NT2/D1 (cell line): ENCODE measurements at regions not wholly inside any gene's neighbourhood (a gene's known extent, or its start where the extent isn't known, plus 50 kb on each side); places are given as distances from the start of the nearest gene placed in this dataset.

Experiments
- DNase-seq: peaks from one replicate; pipeline ENCODE4 v3.0.0-alpha.2; 2011; ENCODE audit warnings: low read depth, low spot score
- H3K27me3 ChIP-seq: 2 replicates; pipeline ENCODE4 v1.6.0; 2011; ENCODE audit warnings: mild to moderate bottlenecking; ENCODE audit not compliant: insufficient read length, insufficient read depth
- H3K36me3 ChIP-seq: 2 replicates; pipeline ENCODE4 v1.6.1; 2011; ENCODE audit warnings: mild to moderate bottlenecking, low read length, mixed read lengths; ENCODE audit not compliant: insufficient read depth, insufficient read length
- H3K4me1 ChIP-seq: 2 replicates; pipeline ENCODE4 v1.5.1; 2011; ENCODE audit not compliant: insufficient read depth, insufficient read length
- H3K4me3 ChIP-seq: 2 replicates; pipeline ENCODE4 v1.5.1; 2011; ENCODE audit warnings: low read depth; ENCODE audit not compliant: insufficient read length
- H3K9ac ChIP-seq: 2 replicates; pipeline ENCODE4 v1.6.0; 2011; ENCODE audit warnings: low read depth; ENCODE audit not compliant: insufficient read length
- H3K9me3 ChIP-seq: 2 replicates; pipeline ENCODE4 v1.5.1; 2011; ENCODE audit warnings: mild to moderate bottlenecking, low read length; ENCODE audit not compliant: insufficient read depth
- SUZ12 ChIP-seq: IDR thresholded peaks from 2 replicates; pipeline ENCODE4 v1.6.1; 2011; ENCODE audit not compliant: insufficient read length, insufficient read depth; ENCODE audit errors: extremely low read depth
- YY1 ChIP-seq: IDR thresholded peaks from 2 replicates; pipeline ENCODE4 v1.6.1; 2011; ENCODE audit not compliant: insufficient read length, insufficient read depth
- ZNF274 ChIP-seq: IDR thresholded peaks from 2 replicates; pipeline ENCODE4 v1.6.1; 2011; ENCODE audit warnings: mild to moderate bottlenecking, low read depth, low read length

- no peaks in the 10 kb centered on the region for H3K36me3 ChIP-seq
- TF ChIP-seq ZNF274 (no peak), SUZ12 (no peak), YY1 (no peak)
- no peak for DNase-seq
- H3K4me3 ChIP-seq, result no peak overlapping the region
- H3K9me3 ChIP-seq, result no peaks in the 10 kb centered on the region
- no peaks in the 10 kb centered on the region for H3K27me3 ChIP-seq
- no peaks in the 10 kb centered on the region for H3K4me1 ChIP-seq
- no peak overlapping the region for H3K9ac ChIP-seq
Observed at GRCh38 chr16:59773330-59773729, 1039.2 kb upstream of the GOT2 start.

- TF ChIP-seq ZNF274 (no peak), YY1 (no peak), SUZ12 (no peak)
- Histone ChIP-seq H3K4me3 (no peak overlapping the region), H3K4me1 (no peaks in the 10 kb centered on the region), H3K27me3 (no peaks in the 10 kb centered on the region), H3K9me3 (no peaks in the 10 kb centered on the region), H3K36me3 (no peaks in the 10 kb centered on the region), H3K9ac (no peak overlapping the region)
- DNase-seq, result no peak
Observed at GRCh38 chr16:59759296-59759695, 1025.2 kb upstream of the GOT2 start.

GRCh38 chr16:59758848-59759247 lies 1024.7 kb upstream of the GOT2 start:
- no peak for TF ChIP-seq YY1
- no peak for TF ChIP-seq SUZ12
- TF ChIP-seq ZNF274, result no peak

GRCh38 chr16:59754854-59755253 lies 1020.7 kb upstream of the GOT2 start:
- Histone ChIP-seq H3K9ac (no peak overlapping the region), H3K27me3 (no peaks in the 10 kb centered on the region), H3K36me3 (no peaks in the 10 kb centered on the region), H3K4me3 (no peak overlapping the region), H3K4me1 (no peaks in the 10 kb centered on the region), H3K9me3 (no peaks in the 10 kb centered on the region)
- TF ChIP-seq YY1 (no peak), ZNF274 (no peak), SUZ12 (no peak)
- no peak for DNase-seq

More at GRCh38 chr16:59758848-59759247, 1024.7 kb upstream of the GOT2 start:
- H3K36me3 ChIP-seq, result no peaks in the 10 kb centered on the region
- DNase-seq, result no peak
- no peaks in the 10 kb centered on the region for H3K4me1 ChIP-seq
- no peak overlapping the region for H3K4me3 ChIP-seq
- H3K27me3 ChIP-seq, result no peaks in the 10 kb centered on the region
- no peak overlapping the region for H3K9ac ChIP-seq
- H3K9me3 ChIP-seq, result no peaks in the 10 kb centered on the region

- Histone ChIP-seq H3K9me3 (no peaks in the 10 kb centered on the region), H3K4me3 (no peak overlapping the region), H3K27me3 (no peaks in the 10 kb centered on the region), H3K4me1 (no peaks in the 10 kb centered on the region), H3K9ac (no peak overlapping the region), H3K36me3 (no peaks in the 10 kb centered on the region)
- no peak for DNase-seq
- TF ChIP-seq ZNF274 (no peak), YY1 (no peak), SUZ12 (no peak)
Observed at GRCh38 chr16:59749662-59750336, 1015.7 kb upstream of the GOT2 start.

- H3K27me3 ChIP-seq, result no peaks in the 10 kb centered on the region
- no peak overlapping the region for H3K4me3 ChIP-seq
- no peak overlapping the region for H3K9ac ChIP-seq
- H3K36me3 ChIP-seq, result no peaks in the 10 kb centered on the region
- H3K4me1 ChIP-seq, result no peaks in the 10 kb centered on the region
- TF ChIP-seq YY1 (no peak), SUZ12 (no peak), ZNF274 (no peak)
- DNase-seq, result no peak
- H3K9me3 ChIP-seq, result no peaks in the 10 kb centered on the region
Observed at GRCh38 chr16:59748531-59748930, 1014.4 kb upstream of the GOT2 start.

- H3K27me3 ChIP-seq, result no peaks in the 10 kb centered on the region
- H3K36me3 ChIP-seq, result no peaks in the 10 kb centered on the region
- H3K9ac ChIP-seq, result no peak overlapping the region
- H3K4me3 ChIP-seq, result no peak overlapping the region
- no peak for DNase-seq
- no peaks in the 10 kb centered on the region for H3K9me3 ChIP-seq
- no peak for TF ChIP-seq YY1
- TF ChIP-seq ZNF274, result no peak
- no peak for TF ChIP-seq SUZ12
- H3K4me1 ChIP-seq, result no peaks in the 10 kb centered on the region
Observed at GRCh38 chr16:59743504-59743903, 1009.4 kb upstream of the GOT2 start.

GRCh38 chr16:59740858-59741257 lies 1006.7 kb upstream of the GOT2 start:
- H3K9ac ChIP-seq, result no peak overlapping the region
- H3K36me3 ChIP-seq, result no peaks in the 10 kb centered on the region
- no peak for TF ChIP-seq ZNF274
- TF ChIP-seq YY1, result no peak
- TF ChIP-seq SUZ12, result no peak
- no peaks in the 10 kb centered on the region for H3K4me1 ChIP-seq
- no peak for DNase-seq
- no peaks in the 10 kb centered on the region for H3K27me3 ChIP-seq
- no peak overlapping the region for H3K4me3 ChIP-seq
- no peaks in the 10 kb centered on the region for H3K9me3 ChIP-seq
